ENCODE measurements at regions not wholly inside any gene's neighbourhood (a gene's known extent, or its start where the extent isn't known, plus 50 kb on each side); places are given as distances from the start of the nearest gene placed in this dataset.

DNA sequence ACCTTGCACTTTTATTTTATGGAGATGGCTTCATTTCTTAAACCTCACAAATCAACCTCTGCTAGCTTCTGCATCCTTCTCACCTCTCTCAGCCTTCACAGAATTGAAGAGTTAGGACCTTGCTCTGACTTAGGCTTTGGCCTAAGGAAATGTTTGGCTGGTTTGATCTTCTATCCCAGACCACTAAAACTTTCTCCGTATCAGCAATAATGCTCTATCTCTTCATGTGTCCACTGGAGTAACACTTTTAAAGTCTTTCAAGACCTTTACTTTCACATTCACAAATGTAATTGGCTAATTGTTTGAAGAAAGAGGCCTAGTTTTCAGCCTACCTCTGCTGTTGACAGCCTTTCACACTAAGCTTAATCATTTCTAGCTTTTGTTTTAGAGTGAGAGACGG, 212.9 kb downstream of the TTLL2 start:
- H3K4me1 ChIP-seq, result peaks cover 0 to 12% (median 4%) of the 10 kb centered on the region in 4 donors
- H3K27me3 ChIP-seq, result no peaks in the 10 kb centered on the region
- ATAC-seq, result no peak
- intact Hi-C loops (cut with DNase I), result no loop called here
- H3K9me3 ChIP-seq, result no peaks in the 10 kb centered on the region
- TF ChIP-seq, protein P1, sequence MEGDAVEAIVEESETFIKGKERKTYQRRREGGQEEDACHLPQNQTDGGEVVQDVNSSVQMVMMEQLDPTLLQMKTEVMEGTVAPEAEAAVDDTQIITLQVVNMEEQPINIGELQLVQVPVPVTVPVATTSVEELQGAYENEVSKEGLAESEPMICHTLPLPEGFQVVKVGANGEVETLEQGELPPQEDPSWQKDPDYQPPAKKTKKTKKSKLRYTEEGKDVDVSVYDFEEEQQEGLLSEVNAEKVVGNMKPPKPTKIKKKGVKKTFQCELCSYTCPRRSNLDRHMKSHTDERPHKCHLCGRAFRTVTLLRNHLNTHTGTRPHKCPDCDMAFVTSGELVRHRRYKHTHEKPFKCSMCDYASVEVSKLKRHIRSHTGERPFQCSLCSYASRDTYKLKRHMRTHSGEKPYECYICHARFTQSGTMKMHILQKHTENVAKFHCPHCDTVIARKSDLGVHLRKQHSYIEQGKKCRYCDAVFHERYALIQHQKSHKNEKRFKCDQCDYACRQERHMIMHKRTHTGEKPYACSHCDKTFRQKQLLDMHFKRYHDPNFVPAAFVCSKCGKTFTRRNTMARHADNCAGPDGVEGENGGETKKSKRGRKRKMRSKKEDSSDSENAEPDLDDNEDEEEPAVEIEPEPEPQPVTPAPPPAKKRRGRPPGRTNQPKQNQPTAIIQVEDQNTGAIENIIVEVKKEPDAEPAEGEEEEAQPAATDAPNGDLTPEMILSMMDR (IDR thresholded peaks at IDR 0.05), result no peak
- no peak for TF ChIP-seq POLR2A (IDR thresholded peaks at IDR 0.05)
- H3K27ac ChIP-seq, result no peak overlapping the region
- no peaks in the 10 kb centered on the region for H3K36me3 ChIP-seq
- 48% methylated on average over 2 of the region's 2 CpGs for WGBS (ENCODE audit: insufficient coverage, low coverage, low lambda C conversion rate, missing lambda C conversion rate)
- no peak for DNase-seq
- no peak overlapping the region for H3K4me3 ChIP-seq

DNA sequence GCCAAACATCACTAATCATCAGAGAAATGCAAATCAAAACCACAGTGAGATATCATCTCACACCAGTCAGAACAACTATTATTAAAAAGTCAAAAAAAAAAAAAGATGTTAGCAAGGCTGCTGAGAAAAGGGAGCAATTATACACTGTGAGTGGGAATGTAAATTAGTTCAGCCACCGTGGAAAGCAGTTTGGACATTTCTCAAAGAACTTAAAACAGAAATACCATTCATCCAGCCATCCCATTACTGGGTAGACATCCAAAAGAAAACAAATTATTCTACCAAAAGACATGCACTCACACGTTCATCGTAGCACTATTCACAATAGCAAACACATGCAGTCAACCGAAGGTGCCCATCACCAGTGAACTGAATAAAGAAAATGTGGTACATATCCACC, 213.9 kb downstream of the TTLL2 start:
- peaks cover 0 to 3% (median 2%) of the 10 kb centered on the region in 4 donors for H3K4me1 ChIP-seq
- H3K9me3 ChIP-seq, result no peaks in the 10 kb centered on the region
- no peaks in the 10 kb centered on the region for H3K36me3 ChIP-seq
- TF ChIP-seq, protein P1 (IDR thresholded peaks at IDR 0.05), result no peak
- TF ChIP-seq POLR2A (IDR thresholded peaks at IDR 0.05), result no peak
- no peak for DNase-seq
- WGBS (ENCODE audit: insufficient coverage, low coverage, low lambda C conversion rate, missing lambda C conversion rate), result 72% methylated on average over 4 of the region's 4 CpGs
- no peaks in the 10 kb centered on the region for H3K27me3 ChIP-seq
- no peak overlapping the region for H3K27ac ChIP-seq
- ATAC-seq, result no peak
- intact Hi-C loops (cut with DNase I), result no loop called here
- H3K4me3 ChIP-seq, result no peak overlapping the region

DNA sequence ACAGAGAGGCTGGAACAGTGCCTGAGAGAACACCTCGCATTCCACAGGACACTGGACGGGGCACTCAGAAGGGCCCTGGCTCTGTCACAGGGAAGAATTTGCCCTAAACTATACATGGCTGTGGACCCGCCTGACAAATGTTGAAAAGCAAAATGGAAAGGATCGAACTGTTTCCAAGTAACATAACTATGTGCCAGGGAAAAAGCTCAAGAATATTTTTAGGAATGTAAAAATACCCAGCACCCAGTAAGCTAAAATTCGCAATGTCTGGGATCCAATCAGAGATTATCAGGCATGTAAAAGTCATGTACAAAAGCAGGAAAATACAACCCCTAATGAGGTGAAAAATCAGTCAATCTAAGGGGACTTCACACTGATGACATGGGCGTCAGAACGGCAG, 215.9 kb downstream of the TTLL2 start:
- no peaks in the 10 kb centered on the region for H3K9me3 ChIP-seq
- H3K27ac ChIP-seq, result no peak overlapping the region
- no peak for DNase-seq
- ATAC-seq, result no peak
- intact Hi-C loops (cut with DNase I), result no loop called here
- H3K27me3 ChIP-seq, result no peaks in the 10 kb centered on the region
- 89% methylated on average over 5 of the region's 7 CpGs for WGBS (ENCODE audit: insufficient coverage, low coverage, low lambda C conversion rate, missing lambda C conversion rate)
- no peak overlapping the region for H3K4me3 ChIP-seq
- H3K4me1 ChIP-seq, result no peaks in the 10 kb centered on the region
- H3K36me3 ChIP-seq, result no peaks in the 10 kb centered on the region
- TF ChIP-seq POLR2A (IDR thresholded peaks at IDR 0.05), result no peak
- TF ChIP-seq, protein P1 (IDR thresholded peaks at IDR 0.05), result no peak

DNA sequence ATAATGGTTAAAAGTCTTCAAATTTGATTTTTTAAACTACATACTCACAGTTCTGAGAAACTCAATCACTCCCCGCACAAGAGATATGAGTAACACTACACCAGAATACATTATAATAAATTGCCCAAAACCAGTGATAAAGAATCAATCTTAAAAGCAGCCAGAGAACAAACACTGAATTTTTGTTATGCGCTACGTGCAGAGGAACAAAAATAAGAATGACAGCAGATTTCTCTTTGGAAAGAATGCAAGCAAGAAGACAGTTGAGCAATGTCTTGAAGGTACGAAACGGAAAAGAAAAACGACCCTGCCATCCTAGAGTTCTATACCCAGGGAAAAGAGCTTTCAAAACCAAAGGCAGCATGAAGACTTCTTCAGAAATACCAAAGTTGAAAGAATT, 216.7 kb downstream of the TTLL2 start:
- no peaks in the 10 kb centered on the region for H3K4me1 ChIP-seq
- no peaks in the 10 kb centered on the region for H3K36me3 ChIP-seq
- 83% methylated on average over 6 of the region's 6 CpGs for WGBS (ENCODE audit: insufficient coverage, low coverage, low lambda C conversion rate, missing lambda C conversion rate)
- H3K4me3 ChIP-seq, result no peak overlapping the region
- intact Hi-C loops (cut with DNase I), result no loop called here
- H3K9me3 ChIP-seq, result no peaks in the 10 kb centered on the region
- H3K27me3 ChIP-seq, result no peaks in the 10 kb centered on the region
- DNase-seq (no peak), ATAC-seq (no peak)
- TF ChIP-seq POLR2A (IDR thresholded peaks at IDR 0.05), result no peak
- TF ChIP-seq, protein P1 (IDR thresholded peaks at IDR 0.05), result no peak
- no peak overlapping the region for H3K27ac ChIP-seq

Measured in right lobe of liver (tissue), 6 donors.